ENCODE measurements at regions not wholly inside any gene's neighbourhood (a gene's known extent, or its start where the extent isn't known, plus 50 kb on each side); places are given as distances from the start of the nearest gene placed in this dataset.

DNA sequence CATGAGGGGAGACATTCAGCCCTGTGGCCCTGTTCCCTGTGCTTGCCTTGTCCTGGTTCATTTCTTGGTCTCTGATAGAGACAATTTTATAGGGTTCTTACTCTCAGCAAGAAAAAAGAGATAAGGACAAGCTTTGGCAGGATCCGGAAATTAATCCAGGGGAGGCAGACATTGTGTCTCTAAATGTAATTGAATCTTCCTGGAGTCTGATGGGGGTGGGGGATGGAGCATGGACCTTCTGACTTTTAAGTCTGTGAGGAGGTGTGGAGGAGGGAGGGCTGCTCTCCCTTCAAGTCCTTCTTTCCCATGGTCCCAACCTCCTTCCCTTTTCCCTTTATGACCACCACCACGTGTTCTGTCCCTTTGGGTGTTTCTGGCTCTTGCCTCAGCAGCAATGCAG is 512.7 kb downstream of the DHX35 start:
- no peak overlapping the region for H3K4me3 ChIP-seq (ENCODE audit: low read depth, low read length)

DNA sequence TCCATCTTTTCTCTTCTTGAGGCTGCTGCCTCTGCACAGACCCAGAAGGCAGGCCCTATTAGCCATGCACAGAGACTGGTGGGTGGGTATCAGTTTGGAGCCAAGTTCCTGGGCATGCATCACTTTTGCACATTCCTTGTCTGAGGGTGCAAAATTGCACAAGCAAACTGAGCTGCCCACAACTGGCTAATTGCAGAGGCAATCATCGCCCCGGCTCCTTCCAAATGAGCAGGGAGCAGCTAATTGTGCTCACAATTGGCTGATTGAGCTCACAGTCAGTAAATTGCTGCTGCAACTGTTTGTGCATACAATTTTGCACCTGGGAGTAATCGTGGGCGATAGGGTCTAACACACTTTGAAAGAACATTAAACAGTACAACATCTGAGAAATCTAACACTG is 511.4 kb downstream of the DHX35 start:
- no peak overlapping the region for H3K4me3 ChIP-seq (ENCODE audit: low read depth, low read length)

DNA sequence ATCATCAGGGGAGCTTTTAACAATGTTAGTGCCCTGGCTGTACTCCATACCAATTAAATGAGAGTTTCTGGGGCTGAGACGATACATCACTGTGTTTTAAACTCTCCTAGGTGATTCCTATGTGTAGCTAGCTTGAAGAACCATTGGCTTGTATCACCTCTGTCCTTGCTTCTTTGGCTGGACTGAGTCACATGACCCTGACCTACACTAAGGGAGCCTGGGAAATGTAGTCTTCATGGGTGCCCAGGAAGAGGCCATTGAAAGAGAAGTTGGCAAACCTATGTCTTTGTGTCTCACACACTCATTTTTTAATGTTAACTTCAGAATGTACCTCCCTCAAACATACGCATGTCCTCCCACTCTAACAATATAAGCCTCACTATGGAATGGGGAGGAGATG is 506.6 kb downstream of the DHX35 start:
- H3K4me3 ChIP-seq (ENCODE audit: low read depth, low read length) = no peak overlapping the region

DNA sequence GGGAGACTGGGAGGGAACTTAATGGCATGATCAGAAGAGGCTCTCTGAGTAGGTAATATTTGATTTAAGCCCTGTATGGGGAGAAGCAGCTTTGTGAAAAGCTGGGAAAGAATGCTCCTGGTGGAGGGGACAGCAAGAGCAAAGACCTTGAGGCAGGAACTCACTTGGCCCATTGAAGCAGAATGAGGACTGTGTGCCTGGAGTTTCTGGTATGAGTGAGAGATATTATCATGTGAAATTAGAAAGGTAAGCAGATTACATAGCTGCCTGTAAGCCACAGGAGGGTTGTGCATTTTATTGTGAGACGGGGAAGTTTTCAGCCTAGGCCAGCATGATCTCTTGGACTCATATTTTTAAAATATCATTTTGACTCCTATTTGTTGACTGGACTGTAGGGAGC is 502.1 kb downstream of the DHX35 start:
- no peak overlapping the region for H3K4me3 ChIP-seq (ENCODE audit: low read depth, low read length)

DNA sequence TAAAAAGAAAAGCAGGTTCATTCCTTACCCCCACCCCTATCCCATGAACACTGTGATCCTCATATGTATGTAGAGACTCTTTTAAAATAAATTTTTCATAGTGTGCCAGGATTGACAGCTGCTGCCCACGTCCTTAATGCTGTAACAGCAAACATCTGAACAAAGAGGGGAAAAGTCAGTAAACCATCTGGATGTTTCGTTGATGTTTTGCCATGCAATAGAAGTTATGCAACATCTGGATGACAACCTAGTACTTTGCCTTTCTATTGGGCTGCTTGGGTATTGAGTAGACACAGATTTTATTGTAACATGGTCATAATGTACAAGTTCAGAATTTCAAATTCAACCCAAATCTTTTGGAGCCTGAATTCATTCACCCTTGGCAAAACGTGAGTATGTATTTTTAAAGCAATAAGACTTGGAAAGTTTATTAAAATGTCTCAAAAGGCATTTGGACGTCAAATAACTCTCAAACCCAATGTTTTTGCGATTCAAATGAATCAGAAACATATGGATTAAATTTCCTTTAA is 500.3 kb downstream of the DHX35 start:
- no peak overlapping the region for H3K4me3 ChIP-seq (ENCODE audit: low read depth, low read length)

DNA sequence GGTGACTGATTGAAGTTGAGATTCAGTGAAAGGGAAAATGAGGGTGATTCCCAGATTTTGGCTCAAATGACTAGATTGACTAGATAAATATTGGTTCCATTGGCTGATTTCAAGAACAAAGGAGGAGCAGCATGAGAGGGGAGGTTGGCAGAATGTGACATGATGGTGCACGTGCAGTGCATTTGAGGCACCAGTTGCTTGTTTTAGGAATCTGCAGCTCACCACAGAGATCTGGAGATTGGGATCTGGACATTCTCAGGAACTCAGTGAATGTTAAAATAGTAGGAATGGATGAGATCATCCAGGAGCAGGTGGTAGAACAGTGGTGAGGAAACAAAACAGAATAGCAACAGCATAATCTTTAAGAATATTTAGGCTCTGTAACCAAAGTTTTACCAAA is 496.3 kb downstream of the DHX35 start:
- H3K4me3 ChIP-seq (ENCODE audit: low read depth, low read length) = no peak overlapping the region

DNA sequence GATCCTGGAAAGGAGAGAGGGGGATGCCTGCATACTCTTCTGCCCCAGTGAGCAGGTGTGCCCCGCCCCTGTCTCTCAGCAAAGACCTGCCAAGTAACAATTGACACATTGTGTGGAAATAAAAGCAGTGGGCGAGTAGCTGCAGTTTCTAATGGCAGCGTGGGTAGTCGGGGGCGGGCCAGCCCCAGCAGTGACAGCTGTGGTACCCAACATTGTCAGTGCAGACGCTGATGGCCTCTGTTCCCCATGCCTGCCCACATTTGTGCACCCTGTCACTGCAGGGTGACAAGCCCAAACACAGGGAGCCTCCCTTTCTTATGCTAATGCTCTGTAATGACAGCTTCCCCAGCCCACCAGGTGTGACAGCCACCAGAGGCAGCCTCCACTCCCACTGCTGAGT is 491.7 kb downstream of the DHX35 start:
- no peak overlapping the region for H3K4me3 ChIP-seq (ENCODE audit: low read depth, low read length)

DNA sequence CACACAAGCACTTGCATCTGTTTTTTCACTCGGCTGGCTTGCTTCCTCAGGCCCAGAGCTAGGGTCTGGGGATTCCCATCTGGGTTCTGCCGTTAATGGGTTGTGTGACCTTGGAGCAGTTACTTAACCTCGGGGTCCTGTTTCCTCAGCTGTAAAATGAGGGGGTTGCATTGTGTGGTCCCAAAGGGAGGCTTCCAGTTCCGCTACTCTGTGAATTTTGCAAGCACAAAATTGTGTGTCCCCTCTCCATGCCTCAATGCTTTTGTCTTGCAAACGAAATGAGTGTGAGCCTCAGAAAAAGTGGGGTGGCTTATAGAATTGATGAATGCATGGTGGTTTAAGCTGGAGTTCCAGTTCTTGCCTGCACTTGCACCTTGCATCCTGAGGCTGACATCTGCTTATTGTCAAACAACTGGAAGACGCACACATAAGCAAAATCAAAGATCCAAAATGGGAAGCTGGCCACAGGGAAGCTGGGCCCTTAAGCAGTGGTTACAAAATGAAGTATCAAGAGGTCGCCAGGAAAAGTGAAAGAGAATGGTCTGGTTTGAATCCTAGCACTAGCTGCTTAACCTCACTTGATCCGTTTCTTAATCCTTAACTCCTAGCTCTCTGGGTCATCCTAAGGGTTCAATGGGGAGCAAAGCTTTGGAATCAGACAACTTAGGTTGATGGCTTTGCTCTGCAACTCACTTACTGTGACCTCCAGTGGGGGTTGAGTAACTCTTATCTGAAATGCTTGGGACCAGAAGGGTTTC is 490.6 kb downstream of the DHX35 start:
- H3K4me3 ChIP-seq (ENCODE audit: low read depth, low read length) = no peak overlapping the region

DNA sequence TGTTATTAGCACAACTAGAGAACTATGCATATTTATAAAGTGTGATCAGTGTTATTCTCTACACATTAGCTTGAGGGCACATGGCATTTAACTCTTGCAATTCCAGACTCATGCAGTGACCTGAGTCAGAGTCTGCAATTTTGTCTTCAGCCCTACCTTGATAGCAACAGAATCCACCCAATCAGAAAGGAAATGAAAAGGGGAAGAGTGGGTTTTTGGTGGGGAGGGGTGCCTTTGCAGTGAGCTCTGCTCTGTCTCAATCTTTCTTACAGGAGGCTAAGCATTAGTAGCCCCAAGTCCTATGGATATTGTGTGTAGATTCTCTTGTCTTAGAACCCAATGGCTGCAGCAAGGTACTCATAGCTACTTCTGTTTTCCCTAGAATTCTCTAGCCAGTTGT is 489.2 kb downstream of the DHX35 start:
- H3K4me3 ChIP-seq (ENCODE audit: low read depth, low read length) = no peak overlapping the region

DNA sequence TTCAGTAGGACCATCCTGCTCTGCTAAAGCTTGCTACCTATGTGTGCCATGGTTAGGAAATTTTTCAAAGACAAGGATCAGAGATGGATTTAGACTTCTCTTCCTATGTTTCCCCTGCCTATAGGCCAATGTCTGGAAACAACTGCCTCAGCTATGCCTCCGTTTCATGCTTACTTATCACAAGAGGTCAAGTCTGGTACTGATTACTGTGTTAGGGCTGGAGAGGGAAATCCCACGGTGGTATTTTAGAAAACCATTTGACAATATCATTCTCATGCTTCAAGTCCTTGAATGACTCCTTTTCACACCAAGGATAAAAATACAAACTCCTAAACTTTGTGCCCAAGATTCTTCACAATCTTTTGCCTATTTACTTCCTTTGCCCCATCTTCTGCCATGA is 484.3 kb downstream of the DHX35 start:
- no peak overlapping the region for H3K4me3 ChIP-seq (ENCODE audit: low read depth, low read length)

DNA sequence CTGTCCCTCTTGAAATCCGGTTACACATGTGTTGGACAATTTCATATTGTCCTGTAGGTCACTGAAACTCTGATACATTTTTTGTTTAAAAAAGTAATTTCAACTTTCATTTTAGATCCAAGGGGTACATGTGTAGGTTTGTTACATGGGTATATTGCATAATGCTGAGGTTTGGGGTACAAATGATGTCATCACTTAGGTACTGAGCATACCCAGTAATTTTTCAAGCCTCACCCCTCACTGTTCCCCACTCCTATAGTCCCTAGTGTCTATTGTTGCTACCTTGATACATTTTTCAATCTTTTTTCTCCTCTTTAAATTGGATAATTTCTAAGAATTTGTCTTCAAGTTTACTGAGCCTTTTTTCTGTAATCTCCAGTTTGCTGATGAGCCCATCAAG is 483.0 kb downstream of the DHX35 start:
- no peak overlapping the region for H3K4me3 ChIP-seq (ENCODE audit: low read depth, low read length)

DNA sequence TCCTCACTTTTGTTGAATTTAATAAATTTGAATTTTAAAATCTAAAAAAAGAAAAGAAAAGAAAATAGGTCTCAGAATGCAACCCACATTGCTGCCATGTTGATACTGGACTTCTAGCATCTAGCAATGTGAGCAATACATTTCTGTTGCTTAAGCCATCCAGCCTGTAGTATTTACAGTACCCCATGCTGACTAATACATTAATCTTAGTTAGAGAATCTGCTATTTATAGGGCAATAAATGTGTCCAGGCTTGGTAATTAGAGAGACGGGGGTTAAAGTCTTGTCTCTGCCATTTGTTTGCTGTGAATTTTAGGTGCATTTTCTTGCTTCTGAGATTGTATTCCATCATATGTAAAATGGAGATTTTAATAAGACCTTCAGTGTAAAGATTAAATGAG is 471.3 kb downstream of the DHX35 start:
- H3K4me3 ChIP-seq (ENCODE audit: low read depth, low read length) = no peak overlapping the region

DNA sequence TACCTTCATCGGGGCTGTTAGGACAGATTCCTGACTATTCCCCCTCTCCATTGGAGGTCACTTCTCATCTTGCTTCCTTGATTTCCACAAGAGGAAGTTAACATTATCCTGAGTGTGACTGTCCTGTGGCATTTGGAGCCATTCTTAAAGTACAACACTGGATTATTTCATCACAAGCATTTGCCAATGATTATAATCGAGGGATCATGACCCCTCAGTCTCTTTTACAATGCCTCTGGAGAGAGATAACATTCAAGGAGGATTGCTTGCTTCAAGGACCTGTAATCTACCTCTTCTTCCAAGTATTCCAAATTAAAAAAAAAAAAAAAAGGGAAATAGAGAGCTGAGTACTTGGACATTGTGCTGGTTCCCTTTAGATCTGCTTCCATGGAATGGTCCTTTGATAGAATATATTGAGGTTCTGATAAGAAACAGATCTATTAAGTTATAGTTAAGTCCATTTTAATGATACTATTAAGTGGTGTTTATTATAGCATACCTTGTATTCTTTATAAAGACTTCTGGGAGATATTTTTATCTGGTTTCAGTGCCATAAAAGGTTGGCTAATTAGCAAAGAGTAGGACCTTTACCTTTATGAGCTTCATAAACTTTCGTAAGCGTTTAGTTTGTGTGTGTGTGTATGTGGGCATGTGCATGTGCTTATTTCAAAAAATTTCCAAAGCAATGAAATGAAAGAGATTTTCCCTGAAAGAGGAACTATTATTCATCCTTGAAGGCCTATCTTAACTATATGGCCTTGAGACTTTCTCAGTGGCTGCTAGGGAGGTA is 469.1 kb downstream of the DHX35 start:
- H3K4me3 ChIP-seq (ENCODE audit: low read depth, low read length) = no peak overlapping the region

DNA sequence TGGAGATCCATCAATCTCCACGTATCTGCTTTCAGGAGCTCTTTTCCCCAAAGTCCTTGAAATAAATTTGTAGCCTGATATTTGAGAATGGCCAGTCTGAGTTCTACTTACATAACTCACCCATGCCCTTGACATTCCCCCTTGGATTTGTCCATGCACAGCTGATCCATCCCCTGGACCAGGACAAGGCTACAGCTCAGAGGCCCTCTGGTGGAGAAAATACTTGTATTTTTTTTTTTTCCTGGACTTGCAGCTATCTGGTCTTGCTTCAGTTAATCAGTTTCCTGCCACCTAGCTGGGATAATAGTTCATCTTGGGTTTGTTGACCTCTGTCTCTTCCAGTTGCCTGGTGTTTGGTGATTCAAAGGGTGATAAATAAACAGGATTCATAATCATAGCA is 467.6 kb downstream of the DHX35 start:
- H3K4me3 ChIP-seq (ENCODE audit: low read depth, low read length) = no peak overlapping the region

DNA sequence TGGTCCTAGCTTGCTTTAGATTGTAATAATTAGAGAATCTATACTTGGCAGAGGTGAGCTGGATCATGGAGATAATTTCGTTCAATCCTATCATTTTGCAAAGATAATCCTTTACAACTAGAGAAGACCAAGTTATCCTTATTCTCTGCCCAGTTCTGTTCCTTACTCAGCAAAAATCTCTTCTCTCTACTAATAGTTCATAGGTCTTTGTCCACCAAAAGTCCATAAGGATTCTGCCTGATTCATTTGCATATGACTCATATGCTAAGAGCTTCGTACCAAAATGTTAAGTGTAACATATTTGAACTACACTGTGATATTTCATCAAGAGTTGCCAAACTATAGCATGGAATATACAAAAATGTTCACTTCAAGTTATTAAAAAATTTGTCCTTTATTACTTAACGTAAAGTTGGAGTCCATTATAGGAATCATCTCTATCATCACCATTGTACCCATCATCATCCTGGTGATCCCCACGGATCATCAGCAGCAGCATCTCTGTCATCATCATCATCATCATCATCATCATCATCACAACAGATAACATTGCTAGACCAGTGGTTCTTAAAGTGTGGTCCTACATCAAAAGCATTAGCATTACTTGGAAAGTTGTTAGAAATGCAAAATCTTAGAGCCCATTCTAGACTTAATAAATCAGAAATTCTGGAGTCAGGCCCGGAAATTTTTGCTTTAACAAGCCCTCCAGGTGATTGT is 463.0 kb downstream of the DHX35 start:
- no peak overlapping the region for H3K4me3 ChIP-seq (ENCODE audit: low read depth, low read length)

DNA sequence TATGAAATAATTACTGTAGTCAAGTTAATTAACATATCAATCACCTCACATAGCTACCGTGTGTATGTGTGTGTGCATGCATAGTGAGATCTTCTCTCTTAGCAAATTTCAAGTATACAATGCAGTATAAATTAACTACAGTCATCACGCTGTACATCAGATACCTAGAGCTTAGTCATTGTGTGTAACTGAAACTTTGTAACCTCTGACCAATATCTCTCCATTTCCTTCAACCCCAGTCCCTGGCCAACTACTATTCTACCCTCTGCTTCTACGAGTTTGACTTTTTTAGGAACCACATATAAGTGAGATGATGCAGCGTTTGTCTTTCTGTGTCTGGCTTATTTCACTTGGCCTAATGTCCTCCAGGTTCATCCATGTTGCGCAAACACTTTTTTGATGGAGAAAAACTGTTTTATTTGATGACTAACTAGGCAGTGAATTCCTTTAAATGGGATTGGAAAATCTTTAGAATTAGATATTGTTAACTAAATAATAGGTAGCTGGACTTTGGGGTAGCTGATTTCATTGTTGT is 459.5 kb downstream of the DHX35 start:
- no peak overlapping the region for H3K4me3 ChIP-seq (ENCODE audit: low read depth, low read length)

DNA sequence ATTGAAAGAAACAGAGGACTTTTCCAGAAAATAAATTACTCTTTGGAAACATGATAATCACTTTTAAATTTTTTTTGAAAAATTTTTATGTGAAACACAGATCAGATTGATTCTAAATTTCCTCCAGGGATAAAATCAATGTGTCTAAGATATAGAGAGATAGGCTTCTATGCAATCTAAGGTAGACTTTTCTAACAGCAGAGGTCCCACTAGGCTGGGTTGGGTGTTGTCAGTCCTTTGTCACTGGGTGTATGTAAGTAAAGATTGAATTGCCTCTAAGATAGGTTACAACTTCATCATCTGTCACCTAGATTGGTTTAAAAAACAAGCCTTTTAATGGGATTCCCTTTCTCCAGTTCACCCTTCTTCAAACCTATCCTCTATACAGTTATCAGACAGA is 449.9 kb downstream of the DHX35 start:
- H3K4me3 ChIP-seq (ENCODE audit: low read depth, low read length) = no peak overlapping the region

DNA sequence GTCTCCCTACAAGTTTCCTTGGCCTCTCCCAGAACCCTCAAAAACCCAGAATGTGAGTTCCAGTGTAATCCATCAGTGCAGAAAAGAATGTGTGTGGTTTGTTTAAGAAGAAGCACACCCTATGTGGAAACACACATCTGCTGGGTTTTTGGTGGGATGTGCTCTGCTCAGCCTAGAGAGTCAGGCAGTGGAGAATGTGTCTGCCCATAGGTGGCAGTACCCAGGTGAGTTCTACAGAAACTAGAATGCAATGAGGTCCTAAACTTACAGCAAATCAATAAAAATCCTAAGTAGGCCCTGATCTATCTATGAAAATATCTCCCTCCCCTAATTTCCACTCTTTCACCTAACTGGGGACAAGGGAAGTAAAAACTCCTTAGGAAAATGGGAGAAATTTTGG is 437.3 kb downstream of the DHX35 start:
- H3K4me3 ChIP-seq (ENCODE audit: low read depth, low read length) = no peak overlapping the region

DNA sequence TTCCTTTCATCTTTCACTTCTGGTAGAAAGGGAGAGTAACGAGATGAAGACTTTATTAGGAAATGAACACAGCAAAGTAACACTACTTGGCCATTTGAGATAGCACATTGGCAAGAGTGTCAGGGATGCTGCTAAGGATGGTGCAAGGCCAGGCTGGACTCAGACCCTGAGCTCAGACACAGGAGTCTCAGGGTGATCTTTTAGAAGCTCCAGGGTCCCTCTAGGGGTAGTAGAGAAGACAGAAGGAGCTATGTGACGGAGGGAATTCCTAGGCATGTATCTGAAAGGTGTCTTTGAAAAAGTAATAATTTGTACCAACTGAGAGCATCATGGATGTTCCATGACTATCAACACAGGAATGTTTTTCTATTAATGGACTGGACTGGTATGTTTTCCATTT is 436.5 kb downstream of the DHX35 start:
- H3K4me3 ChIP-seq (ENCODE audit: low read depth, low read length) = no peak overlapping the region

DNA sequence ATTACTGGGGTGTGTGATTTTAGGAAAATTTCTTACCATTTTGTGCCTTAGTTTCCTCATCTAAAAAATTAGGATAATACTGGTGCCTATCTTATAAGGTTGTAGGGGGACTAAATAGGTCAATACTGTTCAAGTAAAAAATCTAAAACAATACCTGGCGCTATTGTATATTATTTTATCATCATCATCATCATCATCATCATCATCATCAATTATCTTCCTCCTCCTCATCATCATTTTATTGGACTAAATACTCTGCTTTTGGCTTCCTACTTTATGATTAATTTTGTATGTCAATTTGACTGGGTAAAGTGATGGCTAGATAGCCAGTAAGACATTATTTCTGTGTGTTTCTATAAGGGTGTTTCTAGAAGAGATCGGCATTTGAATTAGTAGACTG is 435.5 kb downstream of the DHX35 start:
- H3K4me3 ChIP-seq (ENCODE audit: low read depth, low read length) = no peak overlapping the region

DNA sequence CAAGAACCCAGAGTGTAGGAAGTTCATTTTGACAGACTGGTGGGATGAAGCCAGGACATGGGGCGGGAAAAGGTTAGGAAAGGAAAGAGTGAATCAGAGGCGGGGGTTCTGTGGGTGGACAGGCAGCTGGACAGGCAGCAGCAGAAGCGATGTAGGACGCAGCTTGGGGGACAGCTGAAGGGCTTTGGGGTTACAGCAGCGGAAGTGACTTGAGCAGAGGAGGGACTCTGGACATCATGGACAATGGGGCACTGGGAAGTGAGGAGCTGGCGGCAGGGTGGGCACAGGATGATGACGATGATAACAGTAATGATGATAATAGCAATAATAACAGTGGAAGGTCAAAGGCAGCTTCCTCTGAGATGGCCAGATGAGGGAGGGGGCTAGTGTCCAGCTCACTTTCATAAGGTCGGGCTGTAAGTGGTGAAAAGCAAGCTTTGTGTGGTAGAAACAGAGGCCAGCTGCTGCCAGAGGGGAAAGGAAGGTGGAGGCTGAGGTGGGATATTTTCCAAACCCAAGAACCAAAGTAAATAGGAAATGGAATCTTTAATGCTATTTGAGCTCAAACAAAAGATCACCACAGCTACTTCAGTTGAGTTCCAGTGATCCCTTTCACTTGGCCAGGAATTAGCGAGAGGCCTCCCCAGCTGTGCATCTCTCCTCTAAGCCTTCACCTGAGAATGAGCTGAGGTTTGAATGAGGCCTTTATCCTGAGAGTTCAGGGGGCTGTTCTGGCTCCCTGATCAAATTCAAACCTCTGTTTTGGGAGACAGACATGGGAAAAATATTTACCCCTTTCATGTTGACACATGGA is 433.5 kb downstream of the DHX35 start:
- H3K4me3 ChIP-seq (ENCODE audit: low read depth, low read length) = no peak overlapping the region

Data from iPS-11a (cell line).